HG03354 (cell line): ENCODE measurements at regions not wholly inside any gene's neighbourhood (a gene's known extent, or its start where the extent isn't known, plus 50 kb on each side); places are given as distances from the start of the nearest gene placed in this dataset.

Experiments used
- ATAC-seq: cut with Tn5 transposase; IDR thresholded peaks from one replicate; pipeline ENCODE4 v1.9.1; 2021; ENCODE audit warnings: mild to moderate bottlenecking; ENCODE audit not compliant: unreplicated experiment, poor library complexity, severe bottlenecking

DNA sequence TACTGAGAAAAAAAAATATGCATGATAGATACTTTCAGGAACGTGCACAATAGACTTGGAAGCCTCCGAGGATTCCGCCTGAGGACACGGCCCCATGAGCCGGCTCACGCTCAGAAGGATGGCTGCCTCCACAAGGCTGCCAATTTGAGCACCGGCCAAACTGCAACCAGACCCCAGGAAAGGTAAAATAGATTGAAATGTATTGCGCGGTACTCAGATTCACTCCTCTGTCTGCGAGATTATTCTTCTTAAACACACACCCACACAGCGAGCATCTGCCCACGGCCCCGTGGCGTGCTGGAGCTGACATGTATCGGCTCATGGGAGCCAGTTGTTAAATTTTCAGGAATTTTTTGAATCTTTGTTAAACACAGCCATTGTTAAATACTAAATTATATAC is 653.2 kb upstream of the MKI67 start:
- no peak for ATAC-seq

DNA sequence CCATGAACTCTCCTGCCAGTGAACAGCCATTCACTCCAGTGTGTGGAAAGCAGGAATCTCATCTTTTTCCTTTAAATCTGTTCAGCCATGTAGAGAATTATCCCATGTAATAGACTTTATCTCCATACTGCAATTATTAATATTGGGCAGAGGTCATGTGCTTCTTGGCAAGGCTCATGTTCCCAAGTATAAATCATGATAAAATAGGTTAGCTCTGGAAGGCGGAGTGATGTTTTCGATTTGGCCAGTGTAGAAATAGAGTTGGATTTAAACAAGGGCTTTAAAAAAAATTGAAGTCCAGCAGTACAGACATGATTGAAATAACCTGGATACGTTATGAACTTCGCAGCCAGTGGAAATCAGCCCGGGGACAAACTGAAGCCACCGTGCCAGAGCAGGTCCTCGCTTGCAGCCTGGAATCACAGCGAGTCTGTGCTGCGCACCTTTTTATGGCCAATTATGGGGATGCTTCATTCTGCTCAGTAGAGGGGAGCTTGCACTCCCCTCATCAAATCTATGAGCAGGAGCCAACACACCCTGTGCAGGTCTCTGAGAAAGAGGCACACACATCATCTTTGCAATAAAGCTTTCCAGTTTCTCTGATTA is 654.0 kb upstream of the MKI67 start:
- no peak for ATAC-seq

DNA sequence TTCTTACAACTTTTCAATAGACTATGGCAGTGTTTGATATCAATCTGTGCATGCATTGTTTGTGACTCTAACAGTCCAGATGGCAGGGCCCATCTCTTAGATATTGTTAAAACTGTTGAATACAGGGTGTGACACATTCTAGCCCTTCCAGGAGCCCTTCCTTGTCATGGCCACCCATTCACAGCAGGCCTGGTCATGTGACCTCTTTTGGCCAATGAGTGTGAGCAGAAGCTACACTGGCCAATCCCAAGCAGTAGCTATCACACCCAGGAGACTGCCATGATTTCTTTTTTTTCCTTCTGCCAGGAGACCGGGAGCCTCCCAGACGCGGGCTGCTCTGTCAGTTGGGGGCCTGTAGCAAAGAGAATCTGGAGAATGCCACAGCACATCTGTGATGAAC is 655.4 kb upstream of the MKI67 start:
- ATAC-seq, result no peak

DNA sequence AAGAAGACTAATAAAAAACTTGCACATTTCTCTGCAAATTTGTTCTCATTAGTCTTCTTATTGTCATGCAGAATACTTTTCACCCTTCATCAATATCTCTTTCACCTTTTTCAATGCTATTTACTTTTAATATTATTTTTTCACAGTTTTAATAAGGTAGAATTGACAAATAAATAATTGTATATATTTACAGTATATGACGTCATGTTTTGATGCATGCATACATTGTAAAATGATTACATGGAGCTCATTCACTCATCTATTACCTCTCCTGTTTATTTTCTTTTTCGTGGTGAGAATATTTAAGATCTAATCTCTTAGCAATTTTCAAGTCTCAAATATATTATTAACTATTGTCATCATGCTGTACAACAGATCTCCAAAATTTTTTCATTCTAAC is 658.2 kb upstream of the MKI67 start:
- ATAC-seq, result no peak

DNA sequence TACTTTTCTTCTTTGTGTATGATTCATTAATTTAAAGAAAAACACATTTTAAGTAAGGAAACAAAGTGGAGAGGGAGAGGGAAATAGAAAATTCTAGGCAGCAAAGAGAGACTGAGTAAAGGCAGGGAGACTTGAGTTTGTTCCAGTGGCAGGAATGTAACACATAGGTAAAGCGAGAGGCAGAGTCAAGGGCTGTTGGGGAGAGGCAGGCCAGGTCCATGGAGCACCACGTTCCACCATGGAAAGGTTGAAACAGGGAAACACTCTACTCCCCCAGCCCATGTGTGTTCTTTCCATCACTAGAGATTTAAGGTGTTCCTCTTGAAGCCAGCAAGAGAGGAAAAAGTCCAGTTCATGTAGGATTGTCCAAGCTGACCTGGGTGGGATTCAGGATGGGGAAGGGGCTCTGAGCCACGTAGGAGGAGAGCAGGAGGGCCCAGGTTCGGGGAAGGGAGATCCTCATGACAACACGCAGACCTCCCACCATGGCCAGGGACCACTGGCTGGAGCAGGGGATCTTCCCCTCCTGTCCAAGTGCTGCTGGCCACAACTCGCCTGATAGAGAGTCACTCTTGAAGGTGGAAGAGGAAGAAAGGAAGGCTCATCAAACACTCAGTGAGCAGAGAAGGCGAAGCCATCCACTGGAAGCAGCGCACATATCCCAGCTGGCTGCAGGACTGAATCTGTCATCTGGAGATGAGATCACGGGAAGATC is 666.4 kb upstream of the MKI67 start:
- no peak for ATAC-seq

DNA sequence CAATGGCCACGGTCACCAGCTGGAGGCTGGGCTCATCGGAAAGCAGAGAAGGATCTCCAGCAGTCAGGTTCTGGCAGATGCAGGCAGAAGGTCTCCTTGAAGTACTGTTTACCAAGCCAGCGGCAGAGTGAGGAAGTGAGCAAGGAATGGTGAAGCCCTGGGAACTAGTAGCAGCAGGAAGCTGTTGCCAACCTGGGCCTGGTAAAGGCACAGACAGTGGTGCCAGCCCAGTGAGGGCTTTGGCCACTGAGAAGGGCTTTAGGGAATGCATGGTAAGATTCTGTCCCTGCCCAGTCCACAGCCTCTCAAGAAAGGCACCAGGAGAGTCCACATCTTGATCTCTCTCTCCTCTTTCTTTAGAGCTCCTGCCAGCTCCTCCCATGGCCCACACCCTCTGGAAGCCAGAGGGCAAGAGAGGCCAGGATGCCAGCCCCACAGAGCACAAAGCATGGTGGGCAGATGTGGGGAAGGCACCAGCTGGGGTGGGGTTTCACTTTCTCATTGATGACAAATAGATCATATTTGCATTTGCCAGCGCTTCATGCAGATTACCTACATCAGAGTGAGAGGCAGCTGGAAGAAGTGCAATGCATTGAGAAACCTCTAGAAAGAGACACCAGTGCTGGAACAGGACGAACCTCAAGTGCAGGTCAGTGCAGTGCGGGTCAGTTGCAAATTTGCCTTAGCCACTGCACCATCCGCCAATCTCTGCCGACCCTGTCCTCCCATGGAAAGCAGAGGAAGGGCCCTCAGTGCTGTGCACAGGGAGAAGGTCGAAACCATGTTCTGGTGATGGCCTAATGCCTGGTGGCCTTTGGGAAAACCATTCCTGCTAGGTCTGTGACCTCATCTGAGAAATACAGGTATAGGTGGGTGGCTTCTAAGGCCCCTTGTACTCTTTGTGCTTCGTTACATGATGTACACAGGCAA is 667.8 kb upstream of the MKI67 start:
- no peak for ATAC-seq

DNA sequence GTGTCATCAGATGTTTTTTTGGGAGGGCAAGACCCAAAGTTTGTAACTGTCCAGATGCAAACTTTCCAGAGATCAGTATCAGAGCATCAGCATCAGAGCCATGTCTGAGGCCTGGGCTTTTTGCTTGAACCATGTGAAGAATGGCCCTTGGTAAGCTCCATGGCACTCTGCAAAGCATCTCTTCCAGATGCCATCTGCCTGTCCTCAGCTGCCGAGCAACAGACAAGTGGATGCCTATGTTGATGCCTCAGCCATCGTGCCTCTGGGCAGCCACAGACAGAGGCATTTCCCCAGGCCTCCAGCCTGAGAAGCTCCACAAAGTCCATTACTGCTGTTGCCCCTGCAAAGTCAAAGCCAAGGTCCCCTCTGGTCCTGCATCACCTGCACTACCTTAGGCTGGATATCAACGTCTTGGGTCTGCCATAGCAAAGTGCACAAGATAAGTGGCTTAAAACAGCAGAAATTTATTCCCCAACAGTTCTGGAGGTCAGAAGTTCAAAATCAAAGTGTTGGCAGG is 670.2 kb upstream of the MKI67 start:
- no peak for ATAC-seq

DNA sequence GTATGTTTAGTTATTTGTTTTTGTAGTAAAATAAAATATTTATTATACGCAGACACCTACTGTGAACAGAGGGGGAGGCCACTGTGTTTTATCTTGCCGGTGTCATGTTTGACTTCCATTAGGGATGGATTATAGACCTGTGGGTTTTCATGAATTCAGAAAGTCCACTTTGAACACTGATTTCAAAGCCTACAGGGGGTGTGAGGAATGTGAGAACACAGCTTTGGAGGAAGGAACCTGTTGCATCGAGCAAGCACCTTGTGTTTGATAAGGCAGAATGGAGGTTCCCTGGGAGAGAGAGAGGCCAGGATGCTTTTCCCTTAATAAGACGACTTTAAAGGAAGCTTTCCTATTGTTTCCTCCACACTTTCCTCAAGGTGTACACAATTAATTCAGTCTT is 665.0 kb upstream of the MGMT start:
- ATAC-seq, result no peak

DNA sequence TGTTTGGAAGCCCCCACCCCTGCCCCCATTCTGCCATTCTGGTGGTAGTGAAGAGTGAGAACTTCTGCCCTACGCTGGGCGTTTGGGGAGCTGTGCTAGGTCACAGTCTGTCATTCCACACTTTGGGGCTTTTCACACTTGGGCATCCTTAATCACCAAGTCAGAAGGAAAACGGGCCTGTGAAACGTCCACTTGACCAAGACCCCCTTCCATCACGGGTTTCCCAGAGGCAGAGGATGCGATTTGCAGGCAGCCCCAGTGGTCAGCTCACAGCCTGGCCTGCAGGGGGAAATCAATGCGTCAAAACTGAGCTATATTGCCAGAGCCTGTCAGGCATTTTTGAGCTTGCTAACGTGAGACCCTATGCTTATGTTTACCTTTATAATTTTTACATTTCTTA is 663.3 kb upstream of the MGMT start:
- ATAC-seq, result no peak

DNA sequence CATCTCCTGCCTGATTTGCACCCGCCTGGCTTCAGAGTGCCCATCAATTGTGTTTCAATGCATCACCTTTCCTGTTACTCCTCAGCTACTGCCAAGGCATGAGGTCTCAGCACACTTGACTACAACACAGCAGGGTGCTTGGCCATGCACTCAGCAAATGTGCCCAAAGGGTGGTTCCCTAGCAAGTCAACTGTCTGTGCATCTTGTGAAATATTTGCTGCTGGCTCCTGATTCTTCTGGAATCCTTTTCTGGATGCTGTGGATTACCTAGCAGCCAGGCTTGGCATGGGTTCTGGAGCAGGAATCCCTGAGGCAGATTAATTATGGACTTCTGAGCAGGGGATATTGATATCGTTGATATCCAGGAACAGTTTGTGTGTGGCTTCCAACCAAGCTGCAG is 662.6 kb upstream of the MGMT start:
- ATAC-seq, result no peak

DNA sequence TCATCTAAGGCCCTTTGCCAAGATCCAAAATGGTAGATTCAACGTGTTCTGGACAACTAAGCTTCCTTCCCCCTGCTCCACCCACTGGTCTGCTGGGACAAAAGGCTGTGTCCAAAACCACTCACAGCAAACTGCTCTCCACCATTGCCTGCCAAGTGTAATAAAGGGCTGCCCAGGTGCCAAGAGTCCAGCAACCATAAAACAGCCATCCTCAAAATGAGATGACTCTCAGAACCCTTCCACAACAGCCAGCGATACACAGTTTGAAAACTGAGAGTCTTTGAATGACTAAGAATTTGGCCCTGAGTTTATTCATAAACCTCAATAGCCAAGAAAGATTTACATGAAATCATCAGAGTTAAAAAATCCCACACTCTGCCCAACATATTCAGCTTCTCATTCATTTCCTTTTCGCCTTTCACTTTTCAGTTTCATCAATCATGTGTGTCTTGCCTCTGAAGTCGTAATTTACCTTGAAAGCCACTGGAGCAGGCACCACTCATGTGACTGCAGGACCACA is 658.1 kb upstream of the MGMT start:
- peak; percentile 48 for ATAC-seq

DNA sequence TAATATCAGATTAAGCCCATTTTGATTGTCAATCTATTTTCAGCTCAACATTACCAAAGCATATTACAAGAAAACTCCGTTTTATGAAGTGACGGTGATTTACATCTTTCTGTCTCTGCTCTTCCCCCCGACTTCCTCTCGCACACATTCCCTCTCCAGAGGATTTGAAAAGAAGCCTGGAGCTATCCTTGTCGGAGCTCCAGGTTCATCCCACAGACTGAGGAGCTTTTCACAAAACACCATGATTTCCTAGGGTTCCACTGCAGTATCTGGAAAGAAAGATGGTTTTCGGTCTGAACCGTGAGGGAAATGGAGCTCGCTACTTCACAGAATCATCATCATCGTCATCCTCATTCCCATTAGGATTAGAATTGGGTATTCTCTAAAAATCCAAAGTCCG is 655.5 kb upstream of the MGMT start:
- no peak for ATAC-seq

DNA sequence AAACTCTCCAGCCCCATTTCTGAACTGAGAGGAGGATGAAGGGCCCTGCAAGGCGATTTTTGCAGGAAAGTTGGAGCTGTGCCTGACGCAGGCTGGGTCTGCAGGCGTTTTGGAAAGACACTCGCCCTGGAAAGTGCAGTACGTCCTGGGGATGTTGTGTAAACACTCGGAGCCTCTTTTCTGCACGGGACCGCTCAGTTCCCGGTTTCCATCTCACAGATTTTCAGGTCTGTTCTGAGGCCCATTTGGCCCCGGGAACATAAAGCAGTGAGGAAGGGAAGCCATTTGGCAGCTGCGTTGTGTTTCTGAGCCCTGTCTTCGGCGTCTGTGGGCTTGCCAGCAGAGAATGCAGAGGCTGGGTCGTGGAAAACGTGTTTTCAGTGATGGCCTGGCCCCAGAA is 655.0 kb upstream of the MGMT start:
- ATAC-seq, result no peak

DNA sequence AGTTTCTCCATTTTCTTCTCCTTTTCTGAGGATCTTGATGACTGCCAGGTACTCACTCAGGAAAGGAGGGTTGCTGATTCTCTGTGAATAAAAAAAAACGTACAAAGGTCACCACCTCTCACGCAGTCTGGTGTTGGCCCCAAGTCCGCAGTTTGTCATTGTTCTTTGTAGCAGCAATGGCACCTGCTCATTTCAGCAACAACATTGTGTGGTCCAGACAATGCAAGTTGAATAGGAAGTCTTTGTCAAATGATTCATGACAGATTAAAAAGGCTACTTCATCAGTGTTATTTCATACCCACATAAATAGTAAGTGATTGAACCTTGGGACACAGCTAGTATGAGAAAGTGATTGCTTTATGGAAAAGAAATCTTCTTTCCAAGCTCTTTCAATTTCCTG is 653.5 kb upstream of the MGMT start:
- ATAC-seq, result no peak

DNA sequence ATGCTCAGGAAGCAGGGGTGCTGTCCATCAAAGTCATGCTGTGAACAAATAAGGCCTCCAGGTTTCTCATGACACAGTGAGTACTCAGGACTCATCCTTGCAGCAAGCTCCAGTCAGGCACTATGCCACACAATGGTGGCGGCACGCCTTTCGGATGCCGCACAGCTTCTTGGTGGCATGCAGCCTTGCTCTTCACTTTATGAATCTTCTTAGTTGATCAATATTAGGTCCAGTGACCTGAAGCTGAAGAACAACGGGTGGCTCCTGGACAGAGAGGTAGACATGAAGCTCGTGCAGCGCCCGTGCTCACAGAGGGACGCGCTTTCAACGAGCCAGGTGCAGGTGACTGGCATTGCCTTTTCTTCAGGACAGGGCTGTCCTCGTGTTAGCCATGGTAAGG is 653.0 kb upstream of the MGMT start:
- ATAC-seq, result no peak

DNA sequence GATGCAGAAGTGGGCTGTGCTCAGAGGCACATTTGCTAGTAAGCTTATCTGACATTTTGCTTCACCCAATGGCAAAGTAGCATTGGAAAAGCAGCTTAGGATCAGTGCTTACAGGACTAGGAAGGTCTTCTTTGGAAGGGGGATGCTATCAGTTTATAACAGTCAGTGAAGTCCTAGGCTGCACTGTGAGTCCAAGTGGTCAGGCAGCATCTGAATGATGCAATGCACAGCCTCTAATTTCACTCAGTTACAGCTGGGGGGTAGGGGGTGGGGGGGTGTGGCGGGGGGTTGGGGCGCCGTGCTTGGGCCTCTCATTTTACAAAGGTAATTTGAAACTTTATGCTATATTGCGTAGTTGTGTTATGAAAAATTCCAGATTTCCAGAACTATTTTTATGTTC is 652.3 kb upstream of the MGMT start:
- no peak for ATAC-seq

DNA sequence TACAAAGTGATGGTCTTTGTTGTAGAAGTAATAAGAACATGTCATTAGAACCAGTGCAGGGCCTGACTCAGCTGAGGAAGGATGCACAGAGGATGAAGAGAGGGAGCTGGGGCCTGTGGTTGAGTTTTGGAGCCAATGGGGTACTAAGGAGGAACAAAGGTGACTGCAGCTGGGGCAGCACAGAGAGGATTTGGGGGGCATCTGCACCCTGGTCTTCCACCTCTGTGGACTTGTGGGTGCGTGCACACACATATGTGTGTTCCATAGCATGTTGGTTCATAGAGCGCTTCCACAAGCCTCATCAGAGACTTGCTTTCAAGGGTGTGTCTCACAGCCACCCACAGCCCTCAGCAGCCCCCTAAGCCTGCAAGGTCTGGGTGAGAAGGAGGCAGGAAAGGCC is 650.3 kb upstream of the MGMT start:
- ATAC-seq, result no peak

DNA sequence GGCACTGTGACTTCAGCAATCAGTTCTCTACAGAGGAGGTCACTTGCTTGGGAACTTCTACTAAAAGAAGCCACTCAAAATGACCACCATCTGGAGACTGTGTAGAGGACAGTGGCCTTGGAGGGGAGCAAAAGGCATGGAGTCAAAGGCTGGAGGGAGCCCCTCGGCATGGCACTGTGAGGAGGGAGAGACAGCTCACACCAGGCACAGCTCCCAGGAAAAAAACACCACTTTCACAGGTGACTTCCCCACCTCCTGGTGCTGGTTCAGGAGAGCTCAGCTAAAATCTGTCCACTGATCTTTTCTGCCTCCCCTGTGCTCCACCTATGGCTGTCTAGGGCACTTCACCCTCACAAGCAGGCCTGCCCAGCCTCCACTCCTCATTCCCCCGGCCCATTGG is 649.4 kb upstream of the MGMT start:
- ATAC-seq, result no peak

DNA sequence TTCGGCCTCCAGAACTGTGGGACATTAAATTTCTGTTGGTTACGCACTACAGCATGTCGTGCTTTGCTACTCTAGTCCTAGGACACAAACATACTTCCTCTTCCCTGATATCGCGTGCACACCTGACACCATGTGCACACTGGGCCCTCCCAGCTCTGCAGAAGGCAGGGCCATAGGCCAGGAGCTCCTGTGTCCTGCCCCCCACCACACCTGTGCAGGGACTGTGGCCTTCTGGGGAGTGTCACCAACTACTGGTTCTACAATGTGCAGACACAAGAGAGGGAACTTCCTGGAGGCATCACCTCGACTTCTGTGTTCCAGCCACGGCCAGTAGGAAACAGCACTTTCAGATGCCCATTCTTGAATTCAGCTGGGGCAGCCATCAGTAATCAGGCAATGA is 646.4 kb upstream of the MGMT start:
- ATAC-seq, result no peak

DNA sequence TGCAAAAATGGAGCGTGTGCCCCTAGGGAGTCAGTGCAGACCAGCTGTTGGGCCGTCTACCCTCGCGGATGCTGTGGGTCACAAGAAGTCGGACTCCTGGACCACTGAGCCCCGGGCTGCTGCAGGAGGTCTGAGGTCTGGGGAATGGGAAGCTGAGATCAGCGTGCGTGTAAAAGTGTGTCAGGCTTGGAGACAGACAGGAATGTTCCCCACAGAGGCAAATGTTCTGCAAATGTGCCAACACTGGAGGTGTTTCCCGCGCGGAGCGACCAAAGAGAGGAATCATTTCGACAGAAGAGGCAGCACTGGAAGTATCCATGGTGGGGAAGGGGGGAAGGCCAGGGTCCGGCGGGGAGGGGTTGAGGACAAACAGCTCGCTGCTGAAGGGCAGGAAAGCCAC is 643.8 kb upstream of the MGMT start:
- ATAC-seq, result no peak
